Tibial artery (tissue), 4 donors: ENCODE measurements at regions not wholly inside any gene's neighbourhood (a gene's known extent, or its start where the extent isn't known, plus 50 kb on each side); places are given as distances from the start of the nearest gene placed in this dataset.
"Not testable (repeated sequence)": the region's sequence is repeated elsewhere in the genome, so short reads cannot be mapped to it uniquely, and the experiment has no call there.

Experiments used
- DNase-seq, 2 donors: peaks; one replicate each; pipeline ENCODE4 v3.0.0-alpha.2; 2019
- H3K27ac ChIP-seq, 2 donors: fragments of 200-600 bp; sonication (generic) in 1 of 2; 1 replicate in 1 of 2; 2 replicates in 1 of 2; pipeline ENCODE4 v1.5.1; 2018 to 2019; ENCODE audit warnings: mild to moderate bottlenecking in 1 of 2
- H3K27me3 ChIP-seq, 2 donors: fragments of 200-600 bp; sonication (generic) in 1 of 2; one replicate each; pipeline versions ENCODE4 v1.5.1 to v1.6.0; 2016 to 2019
- H3K36me3 ChIP-seq, 3 donors: fragments of 200-600 bp; sonication (generic) in 2 of 3; one replicate each; pipeline ENCODE4 v1.5.1; 2016 to 2019; ENCODE audit warnings: mild to moderate bottlenecking in 2 of 3
- H3K4me1 ChIP-seq, 4 donors: fragments of 200-600 bp; sonication (generic) in 2 of 4; 1 replicate in 3 of 4; 2 replicates in 1 of 4; pipeline ENCODE4 v1.5.1; 2016 to 2019
- H3K4me3 ChIP-seq, 2 donors: fragments of 200-600 bp; sonication (generic) in 1 of 2; 1 replicate in 1 of 2; 2 replicates in 1 of 2; pipeline ENCODE4 v1.5.1; 2018 to 2019; ENCODE audit warnings: mild to moderate bottlenecking in 2 of 2
- H3K9me3 ChIP-seq, 3 donors: fragments of 200-600 bp; sonication (generic) in 1 of 3; one replicate each; pipeline ENCODE4 v1.5.1; 2016 to 2019
- intact Hi-C: fragments of 100-400 bp; cut with DNase I; formaldehyde crosslinking; loops from one replicate; pipeline ENCODE4 v1.15.0; 2023; ENCODE audit warnings: low total_unique reads
- TF ChIP-seq, protein P1 (sequence below), 2 experiments: fragments of 200-600 bp in 1 of 2; fragments of 450-650 bp in 1 of 2; IDR thresholded peaks; one replicate each; pipeline ENCODE4 v1.5.1; 2017 to 2019; ENCODE audit warnings: antibody characterized with exemption in 2 of 2, mild to moderate bottlenecking in 1 of 2, moderate library complexity in 1 of 2

DNA sequence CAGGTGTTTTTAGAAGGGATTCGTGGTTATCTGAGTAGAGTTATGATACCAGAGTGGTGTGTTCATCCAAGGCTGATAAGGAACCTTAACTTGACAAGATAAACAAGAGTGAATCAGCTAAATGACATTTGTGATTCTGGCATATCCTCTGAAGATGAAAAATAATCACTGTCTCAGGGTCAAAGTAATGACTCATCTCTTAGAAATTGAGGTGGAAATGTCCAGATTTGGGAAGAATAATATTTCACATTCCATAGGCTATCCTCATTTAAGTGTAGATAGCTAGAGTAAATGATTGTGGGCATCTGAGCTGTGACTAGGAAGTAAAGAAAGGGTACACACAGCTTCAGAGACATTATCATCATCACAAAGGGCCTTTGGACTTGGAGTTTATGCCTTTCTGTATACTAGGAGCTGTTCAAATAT is 255.7 kb downstream of the GJA1 start:
- TF ChIP-seq, protein P1, sequence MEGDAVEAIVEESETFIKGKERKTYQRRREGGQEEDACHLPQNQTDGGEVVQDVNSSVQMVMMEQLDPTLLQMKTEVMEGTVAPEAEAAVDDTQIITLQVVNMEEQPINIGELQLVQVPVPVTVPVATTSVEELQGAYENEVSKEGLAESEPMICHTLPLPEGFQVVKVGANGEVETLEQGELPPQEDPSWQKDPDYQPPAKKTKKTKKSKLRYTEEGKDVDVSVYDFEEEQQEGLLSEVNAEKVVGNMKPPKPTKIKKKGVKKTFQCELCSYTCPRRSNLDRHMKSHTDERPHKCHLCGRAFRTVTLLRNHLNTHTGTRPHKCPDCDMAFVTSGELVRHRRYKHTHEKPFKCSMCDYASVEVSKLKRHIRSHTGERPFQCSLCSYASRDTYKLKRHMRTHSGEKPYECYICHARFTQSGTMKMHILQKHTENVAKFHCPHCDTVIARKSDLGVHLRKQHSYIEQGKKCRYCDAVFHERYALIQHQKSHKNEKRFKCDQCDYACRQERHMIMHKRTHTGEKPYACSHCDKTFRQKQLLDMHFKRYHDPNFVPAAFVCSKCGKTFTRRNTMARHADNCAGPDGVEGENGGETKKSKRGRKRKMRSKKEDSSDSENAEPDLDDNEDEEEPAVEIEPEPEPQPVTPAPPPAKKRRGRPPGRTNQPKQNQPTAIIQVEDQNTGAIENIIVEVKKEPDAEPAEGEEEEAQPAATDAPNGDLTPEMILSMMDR (IDR thresholded peaks at IDR 0.05), result no peak
- no peaks in the 10 kb centered on the region for H3K9me3 ChIP-seq
- no peak overlapping the region for H3K4me3 ChIP-seq
- H3K27ac ChIP-seq, result no peak overlapping the region
- intact Hi-C loops, result no loop called here
- DNase-seq, result no peak
- no peaks in the 10 kb centered on the region for H3K27me3 ChIP-seq
- H3K4me1 ChIP-seq, result peaks cover 0 to 30% (median 19%) of the 10 kb centered on the region in 4 donors
- H3K36me3 ChIP-seq, result no peaks in the 10 kb centered on the region

GRCh38 chr6:121694389-121694788 is 258.9 kb downstream of the GJA1 start:
- TF ChIP-seq, protein P1 (IDR thresholded peaks at IDR 0.05), result no peak
- intact Hi-C loops, result no loop called here

DNA sequence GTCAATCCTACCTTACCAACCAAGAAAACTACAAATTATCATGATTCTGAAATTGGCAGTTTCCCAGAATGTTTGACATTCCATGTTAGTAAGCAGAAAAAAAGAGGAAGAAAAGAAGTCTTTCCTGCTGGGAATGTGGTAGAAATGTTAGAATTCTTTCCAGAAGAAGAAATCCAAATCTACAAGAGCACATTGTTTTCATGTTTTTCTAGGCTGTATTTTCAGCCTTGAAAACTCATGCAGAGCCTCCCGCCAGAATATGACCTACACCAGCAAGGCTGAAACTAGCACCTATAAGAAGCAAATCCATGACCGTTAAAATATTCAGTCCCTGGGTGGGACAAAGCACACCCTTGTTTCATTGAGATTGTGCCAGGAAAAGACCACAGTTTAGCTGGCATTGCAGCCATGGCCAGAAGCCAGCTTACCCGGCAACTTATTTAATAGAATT is 259.4 kb downstream of the GJA1 start:
- intact Hi-C loops, result no loop called here
- no peak for DNase-seq
- no peak overlapping the region for H3K4me3 ChIP-seq

More at GRCh38 chr6:121694389-121694788, 258.9 kb downstream of the GJA1 start:
- Histone ChIP-seq H3K27ac (peak overlapping the region; percentile 47 to 58), H3K4me1 (peaks cover 0 to 50% (median 19%) of the 10 kb centered on the region in 4 donors), H3K4me3 (no peak overlapping the region), H3K36me3 (no peaks in the 10 kb centered on the region), H3K27me3 (no peaks in the 10 kb centered on the region), H3K9me3 (no peaks in the 10 kb centered on the region)
- DNase-seq, result no peak

DNA sequence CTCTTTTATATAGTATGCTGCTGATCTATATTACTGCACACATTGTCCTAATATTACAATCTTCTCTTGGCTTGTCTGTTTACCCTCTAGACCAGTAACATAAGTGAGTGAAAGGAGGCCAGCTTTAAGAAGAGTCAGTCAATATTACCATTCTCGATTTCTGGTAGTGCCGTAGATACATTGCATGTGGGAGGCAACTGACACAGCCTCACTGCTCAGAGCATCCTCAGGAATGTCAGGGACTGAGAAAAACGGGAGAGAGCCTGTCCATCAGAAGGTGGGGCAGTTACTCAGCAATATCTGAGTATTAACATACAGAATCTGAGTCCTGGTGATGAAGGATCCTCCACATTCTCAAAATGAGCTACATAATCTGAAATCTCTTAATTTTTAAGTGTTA is 259.9 kb downstream of the GJA1 start:
- H3K9me3 ChIP-seq, result no peaks in the 10 kb centered on the region
- H3K4me3 ChIP-seq, result no peak overlapping the region
- H3K4me1 ChIP-seq, result peaks cover 0 to 58% (median 19%) of the 10 kb centered on the region in 4 donors
- H3K27me3 ChIP-seq, result no peaks in the 10 kb centered on the region
- peak overlapping the region; percentile 47 to 58 for H3K27ac ChIP-seq
- no peaks in the 10 kb centered on the region for H3K36me3 ChIP-seq
- no peak for DNase-seq
- intact Hi-C loops, result no loop called here
- TF ChIP-seq, protein P1 (IDR thresholded peaks at IDR 0.05), result no peak

More for the DNA sequence above, 259.4 kb downstream of the GJA1 start:
- no peaks in the 10 kb centered on the region for H3K27me3 ChIP-seq
- no peaks in the 10 kb centered on the region for H3K9me3 ChIP-seq
- peaks cover 0 to 53% (median 19%) of the 10 kb centered on the region in 4 donors for H3K4me1 ChIP-seq
- TF ChIP-seq, protein P1 (IDR thresholded peaks at IDR 0.05), result no peak
- H3K27ac ChIP-seq, result peak overlapping the region; percentile 47 to 58
- H3K36me3 ChIP-seq, result no peaks in the 10 kb centered on the region

DNA sequence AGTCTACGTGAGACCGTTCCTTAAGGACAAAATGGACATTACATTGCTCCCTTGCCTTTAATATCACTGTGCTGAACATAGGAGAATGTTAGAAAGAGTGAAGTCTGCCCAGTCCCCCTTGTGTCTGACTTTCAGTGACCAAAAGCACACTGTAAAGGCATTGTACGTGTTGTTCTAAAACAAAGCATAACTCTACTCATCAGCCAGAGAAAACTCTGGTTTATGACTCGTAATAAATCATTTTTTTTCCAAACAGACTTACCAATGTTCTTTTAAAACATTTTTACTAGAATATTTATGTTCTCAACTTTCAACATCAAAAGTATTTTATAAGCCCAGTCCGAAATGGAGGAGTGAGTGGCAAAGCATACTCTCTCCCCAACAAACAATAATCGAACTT is 262.5 kb downstream of the GJA1 start:
- H3K27ac ChIP-seq, result peak overlapping the region in 1 of 2 donors; percentile 30
- H3K9me3 ChIP-seq, result no peaks in the 10 kb centered on the region
- TF ChIP-seq, protein P1 (IDR thresholded peaks at IDR 0.05), result no peak
- intact Hi-C loops, result no loop called here
- DNase-seq, result no peak
- peaks cover 0 to 48% (median 10%) of the 10 kb centered on the region in 4 donors for H3K4me1 ChIP-seq
- H3K4me3 ChIP-seq, result no peak overlapping the region
- no peaks in the 10 kb centered on the region for H3K36me3 ChIP-seq
- no peaks in the 10 kb centered on the region for H3K27me3 ChIP-seq

DNA sequence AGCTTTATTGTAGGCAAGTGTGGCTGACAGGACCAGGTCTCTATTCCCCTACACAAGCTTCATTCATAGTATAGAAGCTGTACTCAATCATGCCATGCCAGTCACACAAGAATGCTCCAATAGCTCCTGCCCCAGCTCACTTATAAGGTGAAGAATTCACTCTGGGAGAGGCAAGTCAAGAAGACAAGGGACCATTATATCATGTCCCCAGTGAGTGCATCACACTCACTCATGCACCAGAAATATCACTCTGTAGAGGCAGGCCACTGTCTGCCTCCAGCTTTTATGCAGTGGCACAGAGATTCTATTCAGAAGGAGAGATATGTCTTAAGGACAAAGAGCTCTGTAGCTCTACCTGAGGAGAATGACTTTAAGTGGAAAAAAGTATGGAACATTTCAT is 263.2 kb downstream of the GJA1 start:
- H3K27ac ChIP-seq, result no peak overlapping the region
- H3K4me3 ChIP-seq, result no peak overlapping the region
- intact Hi-C loops, result no loop called here
- no peaks in the 10 kb centered on the region for H3K36me3 ChIP-seq
- H3K9me3 ChIP-seq, result no peaks in the 10 kb centered on the region
- TF ChIP-seq, protein P1 (IDR thresholded peaks at IDR 0.05), result no peak
- DNase-seq, result no peak
- peaks cover 0 to 48% (median 10%) of the 10 kb centered on the region in 4 donors for H3K4me1 ChIP-seq
- H3K27me3 ChIP-seq, result no peaks in the 10 kb centered on the region

GRCh38 chr6:121703129-121703528 is 267.7 kb downstream of the GJA1 start:
- intact Hi-C loops, H3K27ac ChIP-seq, H3K9me3 ChIP-seq, DNase-seq, H3K27me3 ChIP-seq, H3K4me3 ChIP-seq, H3K36me3 ChIP-seq: not testable (repeated sequence)
- H3K4me1 ChIP-seq, result peaks cover 0 to 19% (median 0%) of the 10 kb centered on the region in 4 donors
